ENCODE measurements at regions not wholly inside any gene's neighbourhood (a gene's known extent, or its start where the extent isn't known, plus 50 kb on each side); places are given as distances from the start of the nearest gene placed in this dataset.

DNA sequence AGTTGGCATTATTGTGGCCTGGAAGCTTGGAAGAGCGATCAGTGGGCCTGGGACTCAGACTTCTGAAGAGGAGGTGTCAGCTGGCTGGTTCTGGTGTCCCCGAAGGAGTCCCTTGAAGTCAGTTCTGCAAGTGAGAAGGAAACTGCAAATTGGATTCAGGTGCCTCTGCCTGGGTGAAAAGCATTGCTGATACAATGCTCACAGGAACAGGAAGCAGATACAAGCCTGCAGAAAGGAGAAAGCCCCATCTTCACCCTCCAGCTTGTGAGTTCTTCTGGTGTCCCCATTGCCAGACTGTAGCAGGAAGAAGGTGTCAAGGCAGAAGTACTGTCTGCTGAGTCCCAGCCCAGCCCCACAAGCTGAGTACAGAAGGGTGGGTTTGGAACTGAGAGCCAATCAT is 271.3 kb downstream of the PLOD2 start:
- POLR2A ChIA-PET, result no interaction called here

GRCh38 chr3:145892869-145893268 is 268.1 kb downstream of the PLOD2 start:
- DNase-seq (ENCODE audit: extremely low spot score), result no peak
- CTCF ChIA-PET, result no interaction called here
- POLR2A ChIA-PET, result no interaction called here
- TF ChIP-seq, protein P1, sequence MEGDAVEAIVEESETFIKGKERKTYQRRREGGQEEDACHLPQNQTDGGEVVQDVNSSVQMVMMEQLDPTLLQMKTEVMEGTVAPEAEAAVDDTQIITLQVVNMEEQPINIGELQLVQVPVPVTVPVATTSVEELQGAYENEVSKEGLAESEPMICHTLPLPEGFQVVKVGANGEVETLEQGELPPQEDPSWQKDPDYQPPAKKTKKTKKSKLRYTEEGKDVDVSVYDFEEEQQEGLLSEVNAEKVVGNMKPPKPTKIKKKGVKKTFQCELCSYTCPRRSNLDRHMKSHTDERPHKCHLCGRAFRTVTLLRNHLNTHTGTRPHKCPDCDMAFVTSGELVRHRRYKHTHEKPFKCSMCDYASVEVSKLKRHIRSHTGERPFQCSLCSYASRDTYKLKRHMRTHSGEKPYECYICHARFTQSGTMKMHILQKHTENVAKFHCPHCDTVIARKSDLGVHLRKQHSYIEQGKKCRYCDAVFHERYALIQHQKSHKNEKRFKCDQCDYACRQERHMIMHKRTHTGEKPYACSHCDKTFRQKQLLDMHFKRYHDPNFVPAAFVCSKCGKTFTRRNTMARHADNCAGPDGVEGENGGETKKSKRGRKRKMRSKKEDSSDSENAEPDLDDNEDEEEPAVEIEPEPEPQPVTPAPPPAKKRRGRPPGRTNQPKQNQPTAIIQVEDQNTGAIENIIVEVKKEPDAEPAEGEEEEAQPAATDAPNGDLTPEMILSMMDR (IDR thresholded peaks at IDR 0.05; ENCODE audit: control extremely low read depth, extremely low read depth, low read depth, missing control alignments), result no peak

More for the DNA sequence above, 271.3 kb downstream of the PLOD2 start:
- no peak for DNase-seq (ENCODE audit: extremely low spot score)
- CTCF ChIA-PET, result no interaction called here
- TF ChIP-seq, protein P1 (IDR thresholded peaks at IDR 0.05; ENCODE audit: control extremely low read depth, extremely low read depth, low read depth, missing control alignments), result no peak

DNA sequence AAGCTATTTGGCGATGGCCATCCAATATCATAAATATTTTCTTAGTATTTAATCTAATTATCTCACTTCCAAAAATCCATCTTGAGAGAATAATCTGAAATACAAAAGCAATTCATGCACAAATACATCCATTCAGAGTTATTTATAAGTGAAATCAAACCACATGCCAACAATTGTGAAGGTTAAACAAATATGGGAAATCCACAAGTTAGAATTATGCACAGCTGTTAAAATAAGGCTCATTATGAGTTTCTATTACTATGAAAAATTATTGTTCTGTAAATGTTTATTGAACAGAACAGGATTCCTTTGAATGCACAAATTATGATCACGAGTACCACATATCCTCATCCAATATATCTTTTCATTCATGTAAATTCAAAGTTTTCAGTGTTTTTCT is 267.7 kb downstream of the PLOD2 start:
- POLR2A ChIA-PET, result no interaction called here
- no peak for DNase-seq (ENCODE audit: extremely low spot score)
- TF ChIP-seq, protein P1 (IDR thresholded peaks at IDR 0.05; ENCODE audit: control extremely low read depth, extremely low read depth, low read depth, missing control alignments), result no peak
- CTCF ChIA-PET, result no interaction called here

GRCh38 chr3:145898487-145898886 is 262.5 kb downstream of the PLOD2 start:
- DNase-seq (ENCODE audit: extremely low spot score), result no peak
- POLR2A ChIA-PET, result no interaction called here
- CTCF ChIA-PET, result no interaction called here
- TF ChIP-seq, protein P1 (IDR thresholded peaks at IDR 0.05; ENCODE audit: control extremely low read depth, extremely low read depth, low read depth, missing control alignments), result no peak

GRCh38 chr3:145899241-145899640 is 261.7 kb downstream of the PLOD2 start:
- TF ChIP-seq, protein P1 (IDR thresholded peaks at IDR 0.05; ENCODE audit: control extremely low read depth, extremely low read depth, low read depth, missing control alignments), result no peak
- ChIA-PET CTCF (no interaction called here), POLR2A (no interaction called here)
- DNase-seq (ENCODE audit: extremely low spot score), result no peak

- ChIA-PET CTCF (interaction anchor here (1.3 kb wide), 1 partner anchor 30 kb away, joined by 3 read pairs; no protein-coding TSS in a partner anchor), POLR2A (no interaction called here)
- no peak for DNase-seq (ENCODE audit: extremely low spot score)
- TF ChIP-seq, protein P1 (IDR thresholded peaks at IDR 0.05; ENCODE audit: control extremely low read depth, extremely low read depth, low read depth, missing control alignments), result no peak
These were observed 260.7 kb downstream of the PLOD2 start for GRCh38 chr3:145900056-145900829.

All from GM10248 (cell line).